ENCODE measurements at regions not wholly inside any gene's neighbourhood (a gene's known extent, or its start where the extent isn't known, plus 50 kb on each side); places are given as distances from the start of the nearest gene placed in this dataset.

- no peak overlapping the region for H3K4me3 ChIP-seq
- H3K9me3 ChIP-seq = no peaks in the 10 kb centered on the region
- TF ChIP-seq CTCF (IDR thresholded peaks at IDR 0.05) = no peak
- no peaks in the 10 kb centered on the region for H3K4me1 ChIP-seq
- FAIRE-seq (no peak), ATAC-seq (no peak), DNase-seq (no peak)
- WGBS, 2 donors = 62 to 63% methylated on average over 28 of the region's 28 CpGs
- no peak overlapping the region for H3K27ac ChIP-seq
- intact Hi-C loops (cut with DNase I) = no loop called here
- peaks cover 0 to 12% (median 0%) of the 10 kb centered on the region in 4 donors for H3K27me3 ChIP-seq
- H3K36me3 ChIP-seq = no peaks in the 10 kb centered on the region
These were observed 79.2 kb downstream of the TRIML1 start for GRCh38 chr4:188218392-188218791.

- intact Hi-C loops (cut with DNase I) = no loop called here
- FAIRE-seq (no peak), ATAC-seq (no peak), DNase-seq (no peak)
- no peaks in the 10 kb centered on the region for H3K9me3 ChIP-seq
- no peak for TF ChIP-seq CTCF (IDR thresholded peaks at IDR 0.05)
- H3K27me3 ChIP-seq = peaks cover 0 to 14% (median 0%) of the 10 kb centered on the region in 4 donors
- H3K4me3 ChIP-seq = no peak overlapping the region
- H3K4me1 ChIP-seq = no peaks in the 10 kb centered on the region
- no peak overlapping the region for H3K27ac ChIP-seq
- WGBS, 2 donors = 51 to 77% methylated on average over 4 of the region's 4 CpGs
- no peaks in the 10 kb centered on the region for H3K36me3 ChIP-seq
These were observed 80.8 kb downstream of the TRIML1 start for GRCh38 chr4:188220006-188220405.

GRCh38 chr4:188221090-188221489 is 81.8 kb downstream of the TRIML1 start:
- Histone ChIP-seq H3K4me3 (no peak overlapping the region), H3K27ac (no peak overlapping the region), H3K9me3 (no peaks in the 10 kb centered on the region), H3K27me3 (peaks cover 0 to 14% (median 0%) of the 10 kb centered on the region in 4 donors), H3K36me3 (no peaks in the 10 kb centered on the region), H3K4me1 (no peaks in the 10 kb centered on the region)
- TF ChIP-seq CTCF (IDR thresholded peaks at IDR 0.05) = no peak
- DNase-seq (no peak), FAIRE-seq (no peak), ATAC-seq (no peak)
- intact Hi-C loops (cut with DNase I) = no loop called here
- 79 to 97% methylated on average over 2 of the region's 2 CpGs for WGBS, 2 donors

GRCh38 chr4:188228279-188228678 is 89.0 kb downstream of the TRIML1 start:
- Histone ChIP-seq H3K27ac (no peak overlapping the region), H3K9me3 (no peaks in the 10 kb centered on the region), H3K4me1 (no peaks in the 10 kb centered on the region), H3K27me3 (peaks cover 0 to 2% (median 0%) of the 10 kb centered on the region in 4 donors), H3K4me3 (no peak overlapping the region), H3K36me3 (no peaks in the 10 kb centered on the region)
- no peak for TF ChIP-seq CTCF (IDR thresholded peaks at IDR 0.05)
- WGBS, 2 donors = 62 to 69% methylated on average over 1 of the region's 1 CpG
- DNase-seq (no peak), FAIRE-seq (no peak), ATAC-seq (no peak)
- intact Hi-C loops (cut with DNase I) = no loop called here

- ATAC-seq (no peak), DNase-seq (no peak), FAIRE-seq (no peak)
- Histone ChIP-seq H3K27ac (no peak overlapping the region), H3K9me3 (no peaks in the 10 kb centered on the region), H3K4me1 (no peaks in the 10 kb centered on the region), H3K27me3 (no peaks in the 10 kb centered on the region), H3K4me3 (no peak overlapping the region), H3K36me3 (no peaks in the 10 kb centered on the region)
- TF ChIP-seq CTCF (IDR thresholded peaks at IDR 0.05) = no peak
- intact Hi-C loops (cut with DNase I) = no loop called here
- WGBS, 2 donors = 60 to 71% methylated on average over 6 of the region's 6 CpGs
These were observed 93.2 kb downstream of the TRIML1 start for GRCh38 chr4:188232428-188232827.

All from pancreas (tissue), 10 donors.